IgD-negative memory B cell (primary cell): ENCODE measurements at regions not wholly inside any gene's neighbourhood (a gene's known extent, or its start where the extent isn't known, plus 50 kb on each side); places are given as distances from the start of the nearest gene placed in this dataset.
"Not testable (repeated sequence)": the region's sequence is repeated elsewhere in the genome, so short reads cannot be mapped to it uniquely, and the experiment has no call there.

ENCODE experiments used
- H3K27ac Mint-ChIP-seq, 3 donors: one replicate each; pipeline ENCODE4 v1.8.0; 2020 to 2022; ENCODE audit warnings: mild to moderate bottlenecking in 3 of 3, mixed read lengths in 3 of 3, moderate library complexity in 1 of 3
- H3K27me3 Mint-ChIP-seq: one replicate; pipeline ENCODE4 v1.8.0; 2021; ENCODE audit warnings: mixed read lengths
- H3K36me3 Mint-ChIP-seq: one replicate; pipeline ENCODE4 v1.8.0; 2020; ENCODE audit warnings: mild to moderate bottlenecking, mixed read lengths
- H3K4me1 Mint-ChIP-seq, 3 donors: one replicate each; pipeline ENCODE4 v1.8.0; 2020 to 2022; ENCODE audit warnings: mixed read lengths in 3 of 3, mild to moderate bottlenecking in 1 of 3
- H3K4me3 Mint-ChIP-seq, 4 donors: one replicate each; pipeline ENCODE4 v1.8.0; 2020 to 2022; ENCODE audit warnings: mild to moderate bottlenecking in 4 of 4, mixed read lengths in 4 of 4, moderate library complexity in 3 of 4
- H3K9me3 Mint-ChIP-seq, 3 donors: one replicate each; pipeline ENCODE4 v1.8.0; 2020 to 2021; ENCODE audit warnings: mixed read lengths in 3 of 3, mild to moderate bottlenecking in 1 of 3

DNA sequence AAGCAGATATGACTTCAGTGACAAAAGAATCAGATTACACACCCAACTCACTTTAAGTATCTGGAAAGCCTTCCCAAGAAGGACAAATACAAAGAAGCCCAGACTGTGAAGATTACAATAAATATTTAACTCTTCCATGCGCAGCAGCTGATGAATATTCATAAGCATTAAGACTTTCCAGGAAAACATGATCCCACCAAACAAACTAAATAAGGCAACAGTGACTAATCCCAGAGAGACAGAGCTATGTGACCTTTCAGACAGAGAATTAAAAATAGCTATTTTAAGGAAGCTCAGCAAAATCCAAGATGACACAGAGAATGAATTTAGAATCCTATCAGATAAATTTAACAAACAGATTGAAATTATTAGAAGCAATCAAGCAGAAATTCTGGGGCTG is 108.2 kb upstream of the UBE2E3 start:
- H3K9me3 Mint-ChIP-seq: peaks cover under 1 to 4% (median 3%) of the 10 kb centered on the region in 3 donors
- H3K27ac Mint-ChIP-seq: no peak overlapping the region
- peaks cover 5% of the 10 kb centered on the region for H3K27me3 Mint-ChIP-seq
- no peaks in the 10 kb centered on the region for H3K4me1 Mint-ChIP-seq
- peaks cover 3% of the 10 kb centered on the region for H3K36me3 Mint-ChIP-seq
- H3K4me3 Mint-ChIP-seq: no peak overlapping the region

DNA sequence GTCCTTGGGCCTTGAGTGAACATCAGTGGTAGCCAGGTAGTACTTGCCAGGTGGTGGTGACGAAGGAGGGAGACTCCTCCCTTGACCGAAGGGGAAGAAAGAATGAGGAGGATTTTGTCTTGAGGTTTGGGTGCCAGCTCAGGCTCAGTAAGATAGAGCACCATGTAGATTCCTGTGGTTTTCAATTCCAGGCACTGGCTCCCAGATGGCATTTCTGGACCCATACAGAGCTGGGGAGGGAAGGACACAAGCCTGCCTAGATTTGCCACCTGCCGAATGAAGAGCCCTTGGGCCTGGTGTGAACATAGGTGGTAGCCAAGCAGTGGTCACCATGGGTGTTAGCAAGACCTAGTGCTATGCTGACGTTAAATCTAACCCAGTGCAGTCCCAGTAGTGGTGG is 108.8 kb upstream of the UBE2E3 start:
- Mint-ChIP-seq H3K27me3 (peaks cover 2% of the 10 kb centered on the region), H3K27ac (no peak overlapping the region), H3K4me3 (no peak overlapping the region), H3K9me3 (peaks cover 0 to 4% (median 0%) of the 10 kb centered on the region in 3 donors), H3K36me3 (peaks cover 3% of the 10 kb centered on the region), H3K4me1 (no peaks in the 10 kb centered on the region)

GRCh38 chr2:180849851-180850250 is 130.6 kb upstream of the UBE2E3 start:
- Mint-ChIP-seq H3K9me3 (no peaks in the 10 kb centered on the region), H3K4me1 (no peaks in the 10 kb centered on the region), H3K27ac (no peak overlapping the region), H3K4me3 (no peak overlapping the region), H3K27me3 (no peaks in the 10 kb centered on the region), H3K36me3 (no peaks in the 10 kb centered on the region)

DNA sequence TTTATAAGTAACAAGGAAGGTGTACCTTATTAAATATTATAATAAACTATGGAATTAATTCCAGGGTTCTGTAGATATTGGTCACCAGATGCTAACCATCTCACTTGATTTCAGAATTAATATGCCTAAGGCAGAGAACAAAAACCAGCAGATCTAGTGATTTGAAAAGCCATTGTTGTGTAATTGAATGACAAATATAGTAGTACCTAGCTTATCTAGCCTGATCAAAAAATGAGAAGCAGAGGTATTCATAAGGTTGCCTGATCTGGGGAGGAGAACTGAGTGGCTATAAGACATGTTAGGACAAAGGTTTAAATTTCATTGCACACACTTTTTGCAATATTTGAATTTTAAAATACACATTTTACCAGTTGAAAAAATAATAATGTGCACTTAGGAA is 132.0 kb upstream of the UBE2E3 start:
- Mint-ChIP-seq H3K9me3 (no peaks in the 10 kb centered on the region), H3K27me3 (no peaks in the 10 kb centered on the region), H3K4me1 (no peaks in the 10 kb centered on the region), H3K4me3 (no peak overlapping the region), H3K27ac (no peak overlapping the region), H3K36me3 (no peaks in the 10 kb centered on the region)

- H3K27ac Mint-ChIP-seq: no peak overlapping the region
- no peaks in the 10 kb centered on the region for H3K9me3 Mint-ChIP-seq
- peaks cover 1% of the 10 kb centered on the region for H3K27me3 Mint-ChIP-seq
- H3K4me3 Mint-ChIP-seq: no peak overlapping the region
- H3K36me3 Mint-ChIP-seq: no peaks in the 10 kb centered on the region
- H3K4me1 Mint-ChIP-seq: no peaks in the 10 kb centered on the region
These were observed 133.5 kb upstream of the UBE2E3 start for GRCh38 chr2:180846756-180847472.

GRCh38 chr2:180842461-180842860 is 137.9 kb upstream of the UBE2E3 start:
- Mint-ChIP-seq H3K4me3 (no peak overlapping the region), H3K9me3 (no peaks in the 10 kb centered on the region), H3K27ac (no peak overlapping the region), H3K36me3 (no peaks in the 10 kb centered on the region), H3K4me1 (no peaks in the 10 kb centered on the region), H3K27me3 (peaks cover 2% of the 10 kb centered on the region)

- Mint-ChIP-seq H3K27ac (peak overlapping the region in 1 of 3 donors; percentile 47), H3K4me1 (no peaks in the 10 kb centered on the region), H3K4me3 (no peak overlapping the region), H3K27me3 (peaks cover 2% of the 10 kb centered on the region), H3K9me3 (no peaks in the 10 kb centered on the region), H3K36me3 (no peaks in the 10 kb centered on the region)
These were observed 139.8 kb upstream of the UBE2E3 start for GRCh38 chr2:180840641-180841040.

- Mint-ChIP-seq H3K36me3 (no peaks in the 10 kb centered on the region), H3K4me1 (no peaks in the 10 kb centered on the region), H3K27me3 (no peaks in the 10 kb centered on the region)
These were observed 150.6 kb upstream of the UBE2E3 start for GRCh38 chr2:180829836-180830235.

GRCh38 chr2:180829261-180829660 is 151.1 kb upstream of the UBE2E3 start:
- H3K4me3 Mint-ChIP-seq: no peak overlapping the region
- no peaks in the 10 kb centered on the region for H3K4me1 Mint-ChIP-seq
- H3K27me3 Mint-ChIP-seq: no peaks in the 10 kb centered on the region
- H3K27ac Mint-ChIP-seq: no peak overlapping the region
- no peaks in the 10 kb centered on the region for H3K36me3 Mint-ChIP-seq
- H3K9me3 Mint-ChIP-seq: peaks cover 0 to 5% (median 4%) of the 10 kb centered on the region in 3 donors

More at GRCh38 chr2:180829836-180830235, 150.6 kb upstream of the UBE2E3 start:
- Mint-ChIP-seq H3K4me3 (no peak overlapping the region), H3K9me3 (peaks cover 0 to 5% (median 4%) of the 10 kb centered on the region in 3 donors), H3K27ac (no peak overlapping the region)

- Mint-ChIP-seq H3K36me3 (no peaks in the 10 kb centered on the region), H3K4me3 (no peak overlapping the region), H3K4me1 (no peaks in the 10 kb centered on the region), H3K27me3 (no peaks in the 10 kb centered on the region), H3K27ac (no peak overlapping the region), H3K9me3 (peaks cover 0 to 5% (median 4%) of the 10 kb centered on the region in 3 donors)
These were observed 151.6 kb upstream of the UBE2E3 start for GRCh38 chr2:180828756-180829155.

- H3K4me1 Mint-ChIP-seq: no peaks in the 10 kb centered on the region
- no peaks in the 10 kb centered on the region for H3K36me3 Mint-ChIP-seq
- H3K9me3 Mint-ChIP-seq: peaks cover 0 to 2% (median 0%) of the 10 kb centered on the region in 3 donors
- no peak overlapping the region for H3K27ac Mint-ChIP-seq
- no peak overlapping the region for H3K4me3 Mint-ChIP-seq
- H3K27me3 Mint-ChIP-seq: no peaks in the 10 kb centered on the region
These were observed 156.8 kb upstream of the UBE2E3 start for GRCh38 chr2:180823546-180824141.

DNA sequence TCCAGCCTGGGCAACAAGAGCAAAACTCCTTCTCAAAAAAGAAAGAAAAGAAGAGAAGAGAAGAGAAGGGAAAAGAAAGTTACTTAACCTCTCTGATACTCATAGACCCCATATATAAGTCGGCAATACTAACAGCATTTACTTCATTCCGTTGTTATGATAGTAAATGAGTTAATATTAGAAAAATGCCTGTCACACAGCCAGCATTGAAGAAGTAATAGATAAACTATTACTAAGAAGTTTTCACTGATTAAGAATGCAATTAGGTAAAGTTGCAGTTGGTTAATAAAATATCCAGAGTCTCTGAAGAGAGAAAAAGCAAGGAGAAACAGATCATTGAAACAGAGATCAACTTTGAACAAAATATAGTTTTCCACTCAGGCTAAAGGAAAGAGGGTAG is 161.3 kb upstream of the UBE2E3 start:
- no peaks in the 10 kb centered on the region for H3K27me3 Mint-ChIP-seq
- no peak overlapping the region for H3K27ac Mint-ChIP-seq
- peaks cover 0 to 11% (median 0%) of the 10 kb centered on the region in 3 donors for H3K9me3 Mint-ChIP-seq
- H3K4me1 Mint-ChIP-seq: no peaks in the 10 kb centered on the region
- no peaks in the 10 kb centered on the region for H3K36me3 Mint-ChIP-seq
- no peak overlapping the region for H3K4me3 Mint-ChIP-seq

GRCh38 chr2:180818700-180819099 is 161.7 kb upstream of the UBE2E3 start:
- H3K27me3 Mint-ChIP-seq, H3K4me1 Mint-ChIP-seq, H3K27ac Mint-ChIP-seq, H3K36me3 Mint-ChIP-seq, H3K4me3 Mint-ChIP-seq: not testable (repeated sequence)
- peaks cover 0 to 11% (median 0%) of the 10 kb centered on the region in 3 donors for H3K9me3 Mint-ChIP-seq

- no peaks in the 10 kb centered on the region for H3K9me3 Mint-ChIP-seq
- H3K4me3 Mint-ChIP-seq: no peak overlapping the region
- H3K36me3 Mint-ChIP-seq: no peaks in the 10 kb centered on the region
- H3K27me3 Mint-ChIP-seq: no peaks in the 10 kb centered on the region
- no peak overlapping the region for H3K27ac Mint-ChIP-seq
- no peaks in the 10 kb centered on the region for H3K4me1 Mint-ChIP-seq
These were observed 181.3 kb upstream of the UBE2E3 start for GRCh38 chr2:180799141-180799540.

DNA sequence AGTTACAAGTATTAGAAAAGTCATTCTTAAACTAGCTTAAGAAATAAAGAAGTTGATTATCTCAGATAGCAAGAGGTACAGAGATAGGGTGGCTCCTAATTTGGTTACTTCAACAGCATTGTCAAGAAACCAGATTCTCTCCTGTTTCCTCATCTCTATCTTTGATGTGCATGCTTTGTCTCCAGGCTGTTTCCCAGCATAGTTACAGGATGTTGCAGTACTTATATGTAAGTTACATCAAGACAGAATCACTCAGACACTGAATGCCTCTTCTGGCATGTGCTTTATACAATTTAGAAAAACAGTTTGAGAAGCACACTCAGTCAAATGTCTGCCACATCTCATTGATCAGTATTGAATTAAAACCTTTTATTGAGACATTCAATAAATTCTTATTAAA is 189.5 kb upstream of the UBE2E3 start:
- Mint-ChIP-seq H3K27ac (no peak overlapping the region), H3K4me1 (no peaks in the 10 kb centered on the region), H3K9me3 (no peaks in the 10 kb centered on the region), H3K36me3 (no peaks in the 10 kb centered on the region), H3K4me3 (no peak overlapping the region), H3K27me3 (no peaks in the 10 kb centered on the region)

- H3K4me3 Mint-ChIP-seq: no peak overlapping the region
- no peak overlapping the region for H3K27ac Mint-ChIP-seq
- H3K4me1 Mint-ChIP-seq: no peaks in the 10 kb centered on the region
- H3K9me3 Mint-ChIP-seq: peaks cover 0 to 9% (median 0%) of the 10 kb centered on the region in 3 donors
- no peaks in the 10 kb centered on the region for H3K36me3 Mint-ChIP-seq
- peaks cover 2% of the 10 kb centered on the region for H3K27me3 Mint-ChIP-seq
These were observed 193.1 kb upstream of the UBE2E3 start for GRCh38 chr2:180787330-180787729.
